H1 (cell line): ENCODE measurements at regions not wholly inside any gene's neighbourhood (a gene's known extent, or its start where the extent isn't known, plus 50 kb on each side); places are given as distances from the start of the nearest gene placed in this dataset.

Experiments used
- CTCF ChIA-PET: fragments of 300-600 bp; sonication (Branson Sonifier 250); formaldehyde crosslinking; loops from one replicate; lab custom pipeline; 2021; ENCODE audit not compliant: partially characterized antibody; lab: Charles Lee
- POLR2A ChIA-PET: fragments of 300-600 bp; sonication (Branson Sonifier 250); formaldehyde crosslinking; loops from one replicate; lab custom pipeline; 2021; ENCODE audit warnings: inconsistent platforms; ENCODE audit not compliant: partially characterized antibody; lab: Charles Lee
- DNase-seq, 2 experiments: peaks; one replicate each; pipeline versions ENCODE4 v3.0.0 to v3.0.0-alpha.2; 2010 to 2022; ENCODE audit warnings: low spot score in 2 of 2, low read depth in 1 of 2, mixed read lengths in 1 of 2
- FAIRE-seq: peaks from 2 replicates; lab custom pipeline; 2011; peaks lifted over from hg19 to GRCh38; lab: Jason Lieb, UNC
- H2AFZ ChIP-seq: 2 replicates; pipeline ENCODE4 v1.8.1; 2012; ENCODE audit warnings: low read length, inconsistent platforms
- H2AK5ac ChIP-seq: 2 replicates; pipeline ENCODE4 v1.6.1; 2013; ENCODE audit warnings: low read depth, low read length
- H2BK120ac ChIP-seq: replicated peaks from 2 replicates; pipeline ENCODE3; 2013; ENCODE audit warnings: low read depth, low read length, inconsistent platforms
- H2BK12ac ChIP-seq: 2 replicates; pipeline ENCODE4 v1.6.1; 2013; ENCODE audit warnings: low read depth, low read length
- H2BK15ac ChIP-seq: 2 replicates; pipeline ENCODE4 v1.6.1; 2013; ENCODE audit warnings: low read length
- H2BK20ac ChIP-seq: 2 replicates; pipeline ENCODE4 v1.6.1; 2013; ENCODE audit warnings: low read length
- H2BK5ac ChIP-seq: 2 replicates; pipeline ENCODE4 v1.6.1; 2013; ENCODE audit warnings: low read depth, low read length
- H3K14ac ChIP-seq: 2 replicates; pipeline ENCODE4 v1.6.1; 2013; ENCODE audit warnings: inconsistent platforms; ENCODE audit not compliant: insufficient read length
- H3K18ac ChIP-seq: 2 replicates; pipeline ENCODE4 v1.6.1; 2013; ENCODE audit warnings: low read length; ENCODE audit errors: extremely low read depth
- H3K23ac ChIP-seq: 2 replicates; pipeline ENCODE4 v1.6.1; 2013; ENCODE audit warnings: inconsistent platforms; ENCODE audit not compliant: insufficient read length
- H3K23me2 ChIP-seq: 2 replicates; pipeline ENCODE4 v1.6.1; 2013; ENCODE audit warnings: low read depth, low read length
- H3K27ac ChIP-seq: 2 replicates; pipeline ENCODE4 v1.6.1; 2011; ENCODE audit warnings: low read depth, low read length, inconsistent platforms
- H3K27me3 ChIP-seq, 4 experiments: replicated peaks in 1 of 4; 1 replicate in 1 of 4; 2 replicates in 3 of 4; pipeline versions ENCODE4 v1.6.1 to v1.8.1; 2011 to 2013; ENCODE audit warnings: low read length in 3 of 4, mild to moderate bottlenecking in 3 of 4, inconsistent platforms in 2 of 4, mixed read lengths in 2 of 4, moderate library complexity in 1 of 4; ENCODE audit not compliant: control insufficient read depth in 3 of 4, insufficient read depth in 3 of 4; ENCODE audit errors: extremely low read depth in 1 of 4
- H3K36me3 ChIP-seq, 4 experiments: 2 replicates each; pipeline versions ENCODE4 v1.6.1 to v1.8.1; 2011 to 2013; ENCODE audit warnings: mild to moderate bottlenecking in 4 of 4, low read length in 3 of 4, moderate library complexity in 2 of 4, control low read depth in 1 of 4, inconsistent platforms in 1 of 4; ENCODE audit not compliant: insufficient read depth in 4 of 4, control insufficient read depth in 2 of 4
- H3K4ac ChIP-seq: replicated peaks from 2 replicates; pipeline ENCODE3; 2013; ENCODE audit warnings: low read length, low read depth, mixed read lengths, inconsistent platforms; ENCODE audit not compliant: insufficient read length
- H3K4me1 ChIP-seq, 4 experiments: replicated peaks in 1 of 4; 1 replicate in 1 of 4; 2 replicates in 3 of 4; pipeline versions ENCODE4 v1.6.1 to v1.8.1; 2011 to 2013; ENCODE audit warnings: low read length in 3 of 4, inconsistent platforms in 2 of 4, mixed read lengths in 1 of 4; ENCODE audit not compliant: insufficient read depth in 4 of 4, control insufficient read depth in 3 of 4
- H3K4me2 ChIP-seq, 2 experiments: 2 replicates each; pipeline versions ENCODE4 v1.6.1 to v1.8.1; 2011 to 2013; ENCODE audit warnings: low read depth in 2 of 2, low read length in 2 of 2, control low read depth in 1 of 2, inconsistent platforms in 1 of 2, mild to moderate bottlenecking in 1 of 2; ENCODE audit not compliant: insufficient read depth in 1 of 2
- H3K4me3 ChIP-seq, 4 experiments: fragments of 200-600, 300-600 bp in 1 of 4; sonication (generic), shearing (Covaris generic), sonication (Bioruptor Twin) in 1 of 4; 2 replicates each; pipeline versions ENCODE4 v1.5.1 to v1.8.1; 2011 to 2016; ENCODE audit warnings: low read length in 4 of 4, low read depth in 3 of 4, control low read depth in 2 of 4, inconsistent platforms in 2 of 4, mild to moderate bottlenecking in 2 of 4, mixed read lengths in 1 of 4, moderate library complexity in 1 of 4; ENCODE audit not compliant: insufficient read depth in 2 of 4; ENCODE audit errors: extremely low read depth in 1 of 4
- H3K56ac ChIP-seq: replicated peaks from 2 replicates; pipeline ENCODE3; 2013; ENCODE audit warnings: low read depth, mild to moderate bottlenecking, mixed read lengths, low read length, inconsistent platforms; ENCODE audit not compliant: insufficient read length
- H3K79me1 ChIP-seq: 2 replicates; pipeline ENCODE4 v1.6.1; 2013; ENCODE audit warnings: low read depth, low read length, control low read depth
- H3K79me2 ChIP-seq, 2 experiments: 2 replicates each; pipeline versions ENCODE4 v1.6.1 to v1.8.1; 2012 to 2013; ENCODE audit warnings: low read length in 2 of 2, mild to moderate bottlenecking in 2 of 2, inconsistent platforms in 1 of 2; ENCODE audit not compliant: insufficient read depth in 2 of 2, control insufficient read depth in 1 of 2
- H3K9ac ChIP-seq, 4 experiments: replicated peaks in 1 of 4; 1 replicate in 1 of 4; 2 replicates in 3 of 4; pipeline versions ENCODE4 v1.6.1 to v1.8.1; 2011 to 2013; ENCODE audit warnings: low read depth in 3 of 4, low read length in 3 of 4, control low read depth in 2 of 4, mild to moderate bottlenecking in 2 of 4, moderate library complexity in 2 of 4, inconsistent platforms in 1 of 4; ENCODE audit errors: extremely low read depth in 1 of 4
- H3K9me3 ChIP-seq, 2 experiments: 2 replicates each; pipeline versions ENCODE4 v1.6.1 to v1.8.1; 2012 to 2013; ENCODE audit warnings: mild to moderate bottlenecking in 2 of 2, moderate library complexity in 2 of 2, control low read depth in 1 of 2, inconsistent platforms in 1 of 2, low read depth in 1 of 2, low read length in 1 of 2, mixed read lengths in 1 of 2; ENCODE audit not compliant: insufficient read depth in 2 of 2
- H4K20me1 ChIP-seq, 2 experiments: replicated peaks in 1 of 2; 2 replicates each; pipeline versions ENCODE3 to v1.8.1; 2011 to 2013; ENCODE audit warnings: inconsistent platforms in 2 of 2, low read length in 2 of 2, mild to moderate bottlenecking in 1 of 2; ENCODE audit not compliant: insufficient read depth in 2 of 2, control insufficient read depth in 1 of 2
- H4K5ac ChIP-seq: 2 replicates; pipeline ENCODE4 v1.6.1; 2013; ENCODE audit warnings: low read length, low read depth, mixed read lengths, inconsistent platforms; ENCODE audit not compliant: insufficient read length
- H4K8ac ChIP-seq: 2 replicates; pipeline ENCODE4 v1.8.0; 2013; ENCODE audit warnings: mild to moderate bottlenecking, moderate library complexity, low read length, inconsistent platforms; ENCODE audit not compliant: insufficient read depth; ENCODE audit errors: extremely low read depth
- H4K91ac ChIP-seq: replicated peaks from 2 replicates; pipeline ENCODE3; 2013; ENCODE audit warnings: low read length, mixed read lengths, inconsistent platforms; ENCODE audit not compliant: insufficient read length
- CTBP2 ChIP-seq: IDR thresholded peaks from 2 replicates; pipeline ENCODE4 v1.7.0; 2011; ENCODE audit warnings: borderline replicate concordance, mild to moderate bottlenecking, moderate library complexity, mixed read lengths, low read length; ENCODE audit not compliant: insufficient read depth, insufficient read length
- EZH2 ChIP-seq: fragments of 200-600 bp; sonication (generic); IDR thresholded peaks from 2 replicates; pipeline ENCODE4 v1.7.1; 2012; ENCODE audit warnings: low read depth, mild to moderate bottlenecking, moderate library complexity, low read length, inconsistent platforms; ENCODE audit not compliant: severe bottlenecking
- GTF2F1 ChIP-seq: IDR thresholded peaks from 2 replicates; pipeline ENCODE4 v1.6.1; 2012; ENCODE audit warnings: low read depth, low read length, improper control_type of control experiment, borderline replicate concordance
- HDAC6 ChIP-seq: IDR thresholded peaks from one replicate; pipeline ENCODE4 v1.7.1; 2012; ENCODE audit warnings: low read depth, mild to moderate bottlenecking, inconsistent platforms, low read length, moderate library complexity
- MAFK ChIP-seq: IDR thresholded peaks from 2 replicates; pipeline ENCODE4 v1.6.1; 2012; ENCODE audit warnings: low read depth, mild to moderate bottlenecking, improper control_type of control experiment, low read length
- RAD21 ChIP-seq, 2 experiments: IDR thresholded peaks in 1 of 2; conservative IDR thresholded peaks in 1 of 2; 2 replicates each; pipeline ENCODE4 v1.6.1; 2011; ENCODE audit warnings: low read depth in 2 of 2, low read length in 2 of 2, improper control_type of control experiment in 1 of 2, inconsistent platforms in 1 of 2, mild to moderate bottlenecking in 1 of 2, moderate library complexity in 1 of 2
- SIN3A ChIP-seq, 2 experiments: IDR thresholded peaks in 1 of 2; conservative IDR thresholded peaks in 1 of 2; 2 replicates each; pipeline ENCODE4 v1.6.1; 2011 to 2012; ENCODE audit warnings: low read length in 2 of 2, improper control_type of control experiment in 1 of 2, low read depth in 1 of 2, mild to moderate bottlenecking in 1 of 2
- SIX5 ChIP-seq: IDR thresholded peaks from 2 replicates; pipeline ENCODE4 v1.6.1; 2011; ENCODE audit warnings: mild to moderate bottlenecking, low read depth, low read length
- SP2 ChIP-seq: IDR thresholded peaks from 2 replicates; pipeline ENCODE4 v1.6.1; 2012; ENCODE audit warnings: mild to moderate bottlenecking, low read length, inconsistent platforms
- TAF7 ChIP-seq: optimal IDR thresholded peaks from 2 replicates; pipeline ENCODE3; 2011; ENCODE audit warnings: low read depth, mild to moderate bottlenecking, inconsistent platforms, low read length, moderate library complexity, borderline replicate concordance
- USF2 ChIP-seq: IDR thresholded peaks from 2 replicates; pipeline ENCODE4 v1.6.1; 2011; ENCODE audit warnings: low read length, improper control_type of control experiment
- WGBS, 2 experiments: shearing (Covaris generic) in 1 of 2; methylation state at CpG; one replicate each; pipeline versions ENCODE4 v1.1.6 to v1.1.7; 2013 to 2015; ENCODE audit warnings: low lambda C conversion rate in 2 of 2, mixed read lengths in 2 of 2, inconsistent platforms in 1 of 2, low coverage in 1 of 2, missing lambda C conversion rate in 1 of 2; ENCODE audit not compliant: insufficient replicate concordance in 2 of 2, insufficient coverage in 1 of 2, insufficient read length in 1 of 2; ENCODE audit errors: extremely low coverage in 1 of 2, missing lambda C conversion rate in 1 of 2; 5-methylcytosine and 5-hydroxymethylcytosine counted together

- H2BK5ac ChIP-seq = no peak overlapping the region
- no peak overlapping the region for H3K4ac ChIP-seq
- H3K4me3 ChIP-seq = no peak overlapping the region
- H2BK12ac ChIP-seq = no peak overlapping the region
- no peak overlapping the region for H4K91ac ChIP-seq
- H3K27ac ChIP-seq = no peak overlapping the region
- no peak overlapping the region for H2BK20ac ChIP-seq
- 96% methylated on average over 6 of the region's 6 CpGs; no CpG with 5 or more reads in 1 of the 2 experiments for WGBS, 2 experiments
- H4K20me1 ChIP-seq = no peaks in the 10 kb centered on the region
- no peaks in the 10 kb centered on the region for H3K27me3 ChIP-seq
- no peak overlapping the region for H4K8ac ChIP-seq
- no peaks in the 10 kb centered on the region for H3K4me1 ChIP-seq
- POLR2A ChIA-PET = no interaction called here
- H2AK5ac ChIP-seq = no peak overlapping the region
- H2AFZ ChIP-seq = no peak overlapping the region
- H3K9ac ChIP-seq = no peak overlapping the region
- CTCF ChIA-PET = interaction anchor here (0.6 kb wide), 1 partner anchor 425 kb away, joined by 3 read pairs; no protein-coding TSS in a partner anchor
- H3K23me2 ChIP-seq = 0 out of 2 replicates have a peak, but pooled peaks cover 2% of the 10 kb centered on the region
- no peak overlapping the region for H3K14ac ChIP-seq
- H3K36me3 ChIP-seq = no peaks in the 10 kb centered on the region
- no peak overlapping the region for H3K23ac ChIP-seq
- H3K79me1 ChIP-seq = no peaks in the 10 kb centered on the region
- no peak overlapping the region for H2BK15ac ChIP-seq
- no peak overlapping the region for H3K4me2 ChIP-seq
- DNase-seq = no peak
- H3K56ac ChIP-seq = no peak overlapping the region
- no peak for FAIRE-seq
- H2BK120ac ChIP-seq = no peak overlapping the region
- no peaks in the 10 kb centered on the region for H3K79me2 ChIP-seq
- peaks cover 0 to 8% of the 10 kb centered on the region in 2 experiments; a peak in 1 of 4 replicates for H3K9me3 ChIP-seq
- H3K18ac ChIP-seq = no peak overlapping the region
- H4K5ac ChIP-seq = no peak overlapping the region
- no peak for TF ChIP-seq CTBP2
- TF ChIP-seq TAF7 = no peak
- no peak for TF ChIP-seq SP2
- no peak for TF ChIP-seq SIN3A (conservative IDR thresholded peaks at IDR 0.05 in 1 of 2, IDR thresholded peaks at IDR 0.05 in 1 of 2; ENCODE audit: low read depth in 1 of 2, low read length in 2 of 2)
- no peak for TF ChIP-seq MAFK
- no peak for TF ChIP-seq SIX5
- TF ChIP-seq RAD21 (IDR thresholded peaks at IDR 0.05 in 1 of 2, conservative IDR thresholded peaks at IDR 0.05 in 1 of 2; ENCODE audit: low read depth in 2 of 2, low read length in 2 of 2) = no peak
- TF ChIP-seq EZH2 = no peak
- no peak for TF ChIP-seq USF2
- no peak for TF ChIP-seq GTF2F1
- no peak for TF ChIP-seq HDAC6
Observed at GRCh38 chr2:4938206-4938605, 754.0 kb upstream of the SOX11 start.
